ENCODE measurements at regions not wholly inside any gene's neighbourhood (a gene's known extent, or its start where the extent isn't known, plus 50 kb on each side); places are given as distances from the start of the nearest gene placed in this dataset.

- no peak for TF ChIP-seq FOXP2 (optimal IDR thresholded peaks at IDR 0.05; ENCODE audit: control extremely low read depth, extremely low read length, insufficient read depth)
- no peak for TF ChIP-seq EZH2 (IDR thresholded peaks at IDR 0.05)
- TF ChIP-seq POLR2AphosphoS5 (IDR thresholded peaks at IDR 0.05; ENCODE audit: borderline replicate concordance, low read depth, low read length): no peak
- no peak overlapping the region for H3K4me3 ChIP-seq
- DNase-seq (ENCODE audit: low read depth, low spot score): no peak
Observed at GRCh38 chr1:163785868-163786405, 464.2 kb downstream of the NUF2 start.

GRCh38 chr1:163789911-163790310 is 468.2 kb downstream of the NUF2 start:
- Histone ChIP-seq H3K27ac (no peak overlapping the region), H3K9me3 (ENCODE audit: low read depth, low read length) (no peaks in the 10 kb centered on the region), H3K36me3 (ENCODE audit: insufficient read depth, low read length) (no peaks in the 10 kb centered on the region), H3K4me3 (no peak overlapping the region), H3K9ac (ENCODE audit: insufficient read length) (no peak overlapping the region)
- TF ChIP-seq EZH2 (IDR thresholded peaks at IDR 0.05): no peak
- TF ChIP-seq FOXP2 (optimal IDR thresholded peaks at IDR 0.05; ENCODE audit: control extremely low read depth, extremely low read length, insufficient read depth): no peak
- TF ChIP-seq POLR2AphosphoS5 (IDR thresholded peaks at IDR 0.05; ENCODE audit: borderline replicate concordance, low read depth, low read length): no peak
- no peak for DNase-seq (ENCODE audit: low read depth, low spot score)

More at GRCh38 chr1:163785868-163786405, 464.2 kb downstream of the NUF2 start:
- H3K9ac ChIP-seq (ENCODE audit: insufficient read length): no peak overlapping the region
- peaks cover 6% of the 10 kb centered on the region; the same call in 1 of the 2 replicates for H3K9me3 ChIP-seq (ENCODE audit: low read depth, low read length)
- H3K36me3 ChIP-seq (ENCODE audit: insufficient read depth, low read length): no peaks in the 10 kb centered on the region
- H3K27ac ChIP-seq: no peak overlapping the region

GRCh38 chr1:163794551-163794950 is 472.8 kb downstream of the NUF2 start:
- no peak for TF ChIP-seq FOXP2 (optimal IDR thresholded peaks at IDR 0.05; ENCODE audit: control extremely low read depth, extremely low read length, insufficient read depth)
- no peak for TF ChIP-seq POLR2AphosphoS5 (IDR thresholded peaks at IDR 0.05; ENCODE audit: borderline replicate concordance, low read depth, low read length)
- no peak for TF ChIP-seq EZH2 (IDR thresholded peaks at IDR 0.05)
- H3K9me3 ChIP-seq (ENCODE audit: low read depth, low read length): no peaks in the 10 kb centered on the region
- H3K4me3 ChIP-seq: no peak overlapping the region

GRCh38 chr1:163796394-163796821 is 474.7 kb downstream of the NUF2 start:
- no peak overlapping the region for H3K4me3 ChIP-seq
- no peaks in the 10 kb centered on the region for H3K9me3 ChIP-seq (ENCODE audit: low read depth, low read length)
- H3K27ac ChIP-seq: no peak overlapping the region
- DNase-seq (ENCODE audit: low read depth, low spot score): no peak
- TF ChIP-seq EZH2 (IDR thresholded peaks at IDR 0.05) (no peak), FOXP2 (optimal IDR thresholded peaks at IDR 0.05; ENCODE audit: control extremely low read depth, extremely low read length, insufficient read depth) (no peak)
- no peaks in the 10 kb centered on the region for H3K36me3 ChIP-seq (ENCODE audit: insufficient read depth, low read length)
- no peak overlapping the region for H3K9ac ChIP-seq (ENCODE audit: insufficient read length)

More at GRCh38 chr1:163794551-163794950, 472.8 kb downstream of the NUF2 start:
- H3K27ac ChIP-seq: no peak overlapping the region
- H3K9ac ChIP-seq (ENCODE audit: insufficient read length): no peak overlapping the region
- no peaks in the 10 kb centered on the region for H3K36me3 ChIP-seq (ENCODE audit: insufficient read depth, low read length)
- no peak for DNase-seq (ENCODE audit: low read depth, low spot score)

- H3K9me3 ChIP-seq (ENCODE audit: low read depth, low read length): no peaks in the 10 kb centered on the region
- DNase-seq (ENCODE audit: low read depth, low spot score): no peak
- H3K36me3 ChIP-seq (ENCODE audit: insufficient read depth, low read length): no peaks in the 10 kb centered on the region
- no peak overlapping the region for H3K9ac ChIP-seq (ENCODE audit: insufficient read length)
- TF ChIP-seq EZH2 (IDR thresholded peaks at IDR 0.05) (no peak), POLR2AphosphoS5 (IDR thresholded peaks at IDR 0.05; ENCODE audit: borderline replicate concordance, low read depth, low read length) (no peak), FOXP2 (optimal IDR thresholded peaks at IDR 0.05; ENCODE audit: control extremely low read depth, extremely low read length, insufficient read depth) (no peak)
- H3K4me3 ChIP-seq: no peak overlapping the region
- H3K27ac ChIP-seq: no peak overlapping the region
Observed at GRCh38 chr1:163797816-163798215, 476.1 kb downstream of the NUF2 start.

- TF ChIP-seq FOXP2 (optimal IDR thresholded peaks at IDR 0.05; ENCODE audit: control extremely low read depth, extremely low read length, insufficient read depth) (no peak), EZH2 (IDR thresholded peaks at IDR 0.05) (no peak), POLR2AphosphoS5 (IDR thresholded peaks at IDR 0.05; ENCODE audit: borderline replicate concordance, low read depth, low read length) (no peak; the same call in 1 of the 2 replicates)
- peak; percentile 56 for DNase-seq (ENCODE audit: low read depth, low spot score)
- peak overlapping the region; percentile 19; the same call in 1 of the 2 replicates for H3K4me3 ChIP-seq
- 0 out of 2 replicates have a peak overlapping the region, but pooled peaks have one; percentile 32 for H3K27ac ChIP-seq
- H3K36me3 ChIP-seq (ENCODE audit: insufficient read depth, low read length): no peaks in the 10 kb centered on the region
- H3K9ac ChIP-seq (ENCODE audit: insufficient read length): no peak overlapping the region
- H3K9me3 ChIP-seq (ENCODE audit: low read depth, low read length): no peaks in the 10 kb centered on the region
Observed at GRCh38 chr1:163799190-163799805, 477.5 kb downstream of the NUF2 start.

- Histone ChIP-seq H3K9ac (ENCODE audit: insufficient read length) (no peak overlapping the region), H3K27ac (no peak overlapping the region), H3K36me3 (ENCODE audit: insufficient read depth, low read length) (no peaks in the 10 kb centered on the region), H3K9me3 (ENCODE audit: low read depth, low read length) (no peaks in the 10 kb centered on the region), H3K4me3 (no peak overlapping the region)
- TF ChIP-seq POLR2AphosphoS5 (IDR thresholded peaks at IDR 0.05; ENCODE audit: borderline replicate concordance, low read depth, low read length): no peak
- no peak for TF ChIP-seq EZH2 (IDR thresholded peaks at IDR 0.05)
- no peak for TF ChIP-seq FOXP2 (optimal IDR thresholded peaks at IDR 0.05; ENCODE audit: control extremely low read depth, extremely low read length, insufficient read depth)
- DNase-seq (ENCODE audit: low read depth, low spot score): no peak
Observed at GRCh38 chr1:163807331-163808049, 485.7 kb downstream of the NUF2 start.

- Histone ChIP-seq H3K4me3 (no peak overlapping the region), H3K9me3 (ENCODE audit: low read depth, low read length) (no peaks in the 10 kb centered on the region), H3K9ac (ENCODE audit: insufficient read length) (no peak overlapping the region), H3K36me3 (ENCODE audit: insufficient read depth, low read length) (no peaks in the 10 kb centered on the region), H3K27ac (no peak overlapping the region)
- DNase-seq (ENCODE audit: low read depth, low spot score): no peak
- TF ChIP-seq POLR2AphosphoS5 (IDR thresholded peaks at IDR 0.05; ENCODE audit: borderline replicate concordance, low read depth, low read length) (no peak), FOXP2 (optimal IDR thresholded peaks at IDR 0.05; ENCODE audit: control extremely low read depth, extremely low read length, insufficient read depth) (no peak), EZH2 (IDR thresholded peaks at IDR 0.05) (no peak)
Observed at GRCh38 chr1:163813251-163813650, 491.5 kb downstream of the NUF2 start.
